ENCODE measurements at regions not wholly inside any gene's neighbourhood (a gene's known extent, or its start where the extent isn't known, plus 50 kb on each side); places are given as distances from the start of the nearest gene placed in this dataset.

DNA sequence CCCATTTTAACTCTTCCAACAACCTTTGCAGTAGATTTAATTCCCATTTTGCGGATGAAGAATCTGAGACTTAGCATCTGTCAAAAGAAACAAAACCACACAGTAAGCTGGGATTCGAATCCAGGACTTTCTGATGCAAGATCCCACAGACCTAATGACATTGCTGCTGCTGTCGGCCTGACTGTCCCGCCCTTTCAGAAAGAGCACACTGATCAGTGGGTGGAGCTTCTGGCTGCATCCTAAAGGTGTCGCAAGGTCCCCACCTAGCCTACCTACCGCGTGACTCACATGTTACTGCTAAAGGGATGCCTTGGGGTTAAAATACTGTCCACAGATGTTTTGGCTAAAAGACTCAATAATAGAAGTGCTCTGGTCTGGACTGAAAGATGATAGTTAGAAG lies 134.7 kb downstream of the EMX2 start:
- TF ChIP-seq, protein P1, sequence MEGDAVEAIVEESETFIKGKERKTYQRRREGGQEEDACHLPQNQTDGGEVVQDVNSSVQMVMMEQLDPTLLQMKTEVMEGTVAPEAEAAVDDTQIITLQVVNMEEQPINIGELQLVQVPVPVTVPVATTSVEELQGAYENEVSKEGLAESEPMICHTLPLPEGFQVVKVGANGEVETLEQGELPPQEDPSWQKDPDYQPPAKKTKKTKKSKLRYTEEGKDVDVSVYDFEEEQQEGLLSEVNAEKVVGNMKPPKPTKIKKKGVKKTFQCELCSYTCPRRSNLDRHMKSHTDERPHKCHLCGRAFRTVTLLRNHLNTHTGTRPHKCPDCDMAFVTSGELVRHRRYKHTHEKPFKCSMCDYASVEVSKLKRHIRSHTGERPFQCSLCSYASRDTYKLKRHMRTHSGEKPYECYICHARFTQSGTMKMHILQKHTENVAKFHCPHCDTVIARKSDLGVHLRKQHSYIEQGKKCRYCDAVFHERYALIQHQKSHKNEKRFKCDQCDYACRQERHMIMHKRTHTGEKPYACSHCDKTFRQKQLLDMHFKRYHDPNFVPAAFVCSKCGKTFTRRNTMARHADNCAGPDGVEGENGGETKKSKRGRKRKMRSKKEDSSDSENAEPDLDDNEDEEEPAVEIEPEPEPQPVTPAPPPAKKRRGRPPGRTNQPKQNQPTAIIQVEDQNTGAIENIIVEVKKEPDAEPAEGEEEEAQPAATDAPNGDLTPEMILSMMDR (IDR thresholded peaks at IDR 0.05; ENCODE audit: low read length) = no peak
- TF ChIP-seq EZH2 (IDR thresholded peaks at IDR 0.05; ENCODE audit: borderline replicate concordance, low read length) = no peak

Data from OCI-LY1 (cell line).